Spinal cord (tissue), 9 donors: ENCODE measurements at regions not wholly inside any gene's neighbourhood (a gene's known extent, or its start where the extent isn't known, plus 50 kb on each side); places are given as distances from the start of the nearest gene placed in this dataset.

ENCODE experiments used
- DNase-seq, 6 donors: peaks; one replicate each; pipeline versions ENCODE4 v3.0.0 to v3.0.0-alpha.2; 2013 to 2015; ENCODE audit warnings: low spot score in 6 of 6, low read depth in 4 of 6
- H3K27ac ChIP-seq: one replicate; pipeline ENCODE4 v1.5.1; 2013; ENCODE audit warnings: low read depth, low read length, control low read depth
- H3K27me3 ChIP-seq: one replicate; pipeline ENCODE4 v1.6.1; 2013; ENCODE audit warnings: low read length; ENCODE audit not compliant: control insufficient read depth, insufficient read depth
- H3K36me3 ChIP-seq: one replicate; pipeline ENCODE4 v1.6.1; 2013; ENCODE audit warnings: low read length; ENCODE audit not compliant: control insufficient read depth, insufficient read depth
- H3K4me1 ChIP-seq: one replicate; pipeline ENCODE4 v1.6.1; 2013; ENCODE audit warnings: low read length; ENCODE audit not compliant: control insufficient read depth, insufficient read depth
- H3K4me3 ChIP-seq: one replicate; pipeline ENCODE4 v1.5.1; 2013; ENCODE audit warnings: low read depth, low read length, control low read depth
- H3K9me3 ChIP-seq: one replicate; pipeline ENCODE4 v1.6.1; 2013; ENCODE audit warnings: low read length; ENCODE audit not compliant: control insufficient read depth, insufficient read depth
- WGBS: methylation state at CpG from one replicate; pipeline ENCODE4 v1.1.5; 2013; ENCODE audit warnings: missing lambda C conversion rate; ENCODE audit not compliant: insufficient coverage; 5-methylcytosine and 5-hydroxymethylcytosine counted together
- donor health status: healthy.

DNA sequence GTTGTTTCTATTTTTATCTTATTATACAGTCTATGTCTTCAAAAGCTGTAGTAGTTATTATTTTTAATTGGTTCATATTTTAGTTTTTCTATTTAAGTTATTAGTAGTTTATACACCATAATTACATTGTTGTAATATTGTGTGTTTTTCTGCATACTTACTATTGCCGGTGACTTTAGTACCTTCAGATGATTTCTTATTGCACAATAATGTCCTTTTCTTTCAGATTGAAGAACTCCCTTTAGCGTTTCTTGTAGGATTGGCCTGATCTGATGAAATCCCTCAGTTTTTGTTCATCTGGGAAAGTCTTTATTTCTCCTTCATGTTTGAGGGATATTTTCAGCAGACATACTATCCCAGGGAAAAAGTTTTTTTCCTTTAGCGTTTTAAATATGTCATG is 74.3 kb upstream of the CREB5 start:
- Histone ChIP-seq H3K27me3 (no peaks in the 10 kb centered on the region), H3K4me3 (no peak overlapping the region), H3K27ac (no peak overlapping the region), H3K9me3 (no peaks in the 10 kb centered on the region), H3K36me3 (no peaks in the 10 kb centered on the region), H3K4me1 (no peaks in the 10 kb centered on the region)
- DNase-seq: no peak
- WGBS: no CpG with 5 or more reads among the region's 3 CpGs

- no CpG with 5 or more reads among the region's 1 CpG for WGBS
Observed at GRCh38 chr7:28343462-28343861, 68.9 kb upstream of the CREB5 start.

DNA sequence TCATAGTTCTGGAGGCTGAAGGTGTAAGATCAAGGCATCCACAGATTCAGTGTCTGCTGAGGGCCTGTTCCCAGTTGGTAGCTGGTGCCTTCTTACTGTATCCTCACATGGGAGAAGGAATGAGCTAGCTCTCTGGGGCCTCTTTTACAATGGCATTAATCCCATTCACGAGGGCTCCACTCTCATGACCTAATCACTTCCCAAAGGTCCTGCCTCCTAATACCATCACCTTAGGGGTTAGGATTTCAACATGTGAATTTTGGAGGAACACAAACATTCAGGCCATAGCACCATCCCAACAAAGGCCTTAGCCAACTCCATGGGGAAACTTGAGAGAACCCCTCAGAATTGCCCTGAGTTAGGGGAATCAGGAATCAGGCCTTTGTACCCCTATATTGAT is 66.1 kb upstream of the CREB5 start:
- WGBS: no CpG with 5 or more reads among the region's 1 CpG
- H3K36me3 ChIP-seq: no peaks in the 10 kb centered on the region
- H3K27ac ChIP-seq: no peak overlapping the region
- H3K9me3 ChIP-seq: no peaks in the 10 kb centered on the region
- no peak for DNase-seq
- no peaks in the 10 kb centered on the region for H3K27me3 ChIP-seq
- no peaks in the 10 kb centered on the region for H3K4me1 ChIP-seq
- H3K4me3 ChIP-seq: no peak overlapping the region

More at GRCh38 chr7:28343462-28343861, 68.9 kb upstream of the CREB5 start:
- no peak overlapping the region for H3K4me3 ChIP-seq
- no peak for DNase-seq
- no peaks in the 10 kb centered on the region for H3K27me3 ChIP-seq
- H3K36me3 ChIP-seq: no peaks in the 10 kb centered on the region
- no peak overlapping the region for H3K27ac ChIP-seq
- H3K9me3 ChIP-seq: no peaks in the 10 kb centered on the region
- no peaks in the 10 kb centered on the region for H3K4me1 ChIP-seq

- no CpG with 5 or more reads among the region's 3 CpGs for WGBS
- no peak overlapping the region for H3K27ac ChIP-seq
- no peaks in the 10 kb centered on the region for H3K36me3 ChIP-seq
- H3K4me1 ChIP-seq: no peaks in the 10 kb centered on the region
- no peak overlapping the region for H3K4me3 ChIP-seq
- no peak for DNase-seq
- H3K9me3 ChIP-seq: no peaks in the 10 kb centered on the region
- no peaks in the 10 kb centered on the region for H3K27me3 ChIP-seq
Observed at GRCh38 chr7:28346676-28347363, 65.5 kb upstream of the CREB5 start.

DNA sequence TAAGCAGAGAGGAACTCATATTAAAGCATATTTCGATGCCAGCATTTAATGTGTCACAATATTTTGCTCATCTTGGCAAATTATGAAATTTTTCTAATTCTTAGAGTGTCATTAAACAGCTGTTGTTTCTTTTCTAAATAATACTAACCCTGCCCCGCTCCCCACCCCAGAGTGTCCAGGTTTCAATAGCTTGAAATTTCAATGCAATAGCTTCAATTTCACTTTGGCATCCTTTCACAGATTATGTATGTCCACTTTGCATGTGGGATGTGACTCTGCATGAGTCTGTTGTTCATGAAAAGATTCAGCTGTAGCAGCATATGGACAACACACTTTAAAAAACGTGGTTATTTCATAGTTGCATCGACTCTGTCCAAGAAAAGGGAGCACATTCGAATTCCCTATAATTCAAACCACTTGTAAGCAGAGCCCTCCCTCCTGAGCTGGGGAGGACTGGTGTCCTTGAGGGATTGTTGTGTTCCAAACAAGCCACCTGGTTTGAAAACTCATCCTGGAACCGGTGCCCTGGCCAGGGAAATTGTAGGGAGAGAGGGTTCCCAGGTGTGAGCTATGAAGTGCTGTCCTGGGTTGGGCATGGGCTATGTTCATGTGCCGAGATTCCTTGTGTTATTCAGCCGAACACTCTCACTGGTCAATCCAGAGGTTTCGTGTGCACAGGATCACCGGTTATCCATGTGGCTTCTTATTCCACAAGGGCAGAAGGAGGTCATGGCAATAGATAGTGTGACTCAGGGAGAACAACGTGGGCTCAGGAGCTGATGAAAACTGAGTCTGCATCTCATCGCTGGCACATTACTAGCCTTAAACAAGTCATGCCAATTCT is 64.6 kb upstream of the CREB5 start:
- Histone ChIP-seq H3K4me1 (no peaks in the 10 kb centered on the region), H3K4me3 (no peak overlapping the region), H3K9me3 (no peaks in the 10 kb centered on the region), H3K36me3 (no peaks in the 10 kb centered on the region), H3K27ac (no peak overlapping the region), H3K27me3 (no peaks in the 10 kb centered on the region)
- DNase-seq: peak in 1 of 6 donors; percentile 83
- 93% methylated on average over 6 of the region's 12 CpGs for WGBS

GRCh38 chr7:28348636-28349035 is 63.7 kb upstream of the CREB5 start:
- Histone ChIP-seq H3K27me3 (no peaks in the 10 kb centered on the region), H3K9me3 (no peaks in the 10 kb centered on the region), H3K27ac (no peak overlapping the region), H3K4me1 (no peaks in the 10 kb centered on the region), H3K4me3 (no peak overlapping the region), H3K36me3 (no peaks in the 10 kb centered on the region)
- 62% methylated on average over 4 of the region's 5 CpGs for WGBS
- DNase-seq: peak in 2 of 6 donors; percentile 43 to 69

DNA sequence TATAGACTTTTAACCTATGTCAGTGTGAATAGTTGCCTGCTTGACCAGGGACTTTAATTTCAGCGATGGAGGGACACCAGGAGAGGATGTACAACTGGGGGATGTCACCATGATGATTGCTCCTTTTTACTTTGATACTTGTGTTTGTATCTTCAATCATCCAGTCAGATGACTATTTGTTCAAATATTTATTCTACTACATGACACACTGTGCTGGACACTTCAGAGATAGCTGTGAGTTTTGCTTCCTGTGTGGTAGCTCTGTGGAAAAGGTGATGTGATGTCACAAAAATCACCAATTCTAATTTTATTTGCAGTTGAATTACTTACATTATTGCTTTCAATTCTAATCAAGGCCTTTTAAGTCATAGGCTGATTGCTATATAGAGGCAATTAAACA is 62.7 kb upstream of the CREB5 start:
- DNase-seq: no peak
- Histone ChIP-seq H3K4me3 (no peak overlapping the region), H3K36me3 (no peaks in the 10 kb centered on the region), H3K4me1 (no peaks in the 10 kb centered on the region), H3K27me3 (no peaks in the 10 kb centered on the region), H3K27ac (no peak overlapping the region), H3K9me3 (no peaks in the 10 kb centered on the region)
- WGBS: no CpG with 5 or more reads among the region's 1 CpG

DNA sequence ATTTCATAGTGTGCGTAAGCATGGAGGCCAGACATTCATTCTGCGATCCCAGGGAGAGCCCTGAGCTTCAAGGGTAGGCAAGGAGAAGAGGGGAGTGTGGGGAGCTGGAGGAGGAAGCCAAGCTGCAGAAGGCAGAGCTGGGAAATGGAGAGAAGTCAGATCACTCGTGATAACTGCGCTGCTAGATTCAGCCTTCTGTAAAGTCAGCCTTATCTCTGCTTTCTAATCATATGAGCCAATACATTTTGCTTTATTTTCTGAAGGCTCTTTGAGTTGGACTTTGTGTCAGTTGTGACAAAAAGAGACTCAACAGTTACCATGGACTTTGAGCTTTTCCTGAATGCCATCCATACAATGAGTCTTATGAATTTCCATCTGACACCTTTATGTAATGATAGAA is 61.7 kb upstream of the CREB5 start:
- Histone ChIP-seq H3K4me3 (no peak overlapping the region), H3K27me3 (no peaks in the 10 kb centered on the region), H3K4me1 (no peaks in the 10 kb centered on the region), H3K27ac (no peak overlapping the region), H3K36me3 (no peaks in the 10 kb centered on the region), H3K9me3 (no peaks in the 10 kb centered on the region)
- WGBS: 92% methylated on average over 2 of the region's 4 CpGs
- no peak for DNase-seq

DNA sequence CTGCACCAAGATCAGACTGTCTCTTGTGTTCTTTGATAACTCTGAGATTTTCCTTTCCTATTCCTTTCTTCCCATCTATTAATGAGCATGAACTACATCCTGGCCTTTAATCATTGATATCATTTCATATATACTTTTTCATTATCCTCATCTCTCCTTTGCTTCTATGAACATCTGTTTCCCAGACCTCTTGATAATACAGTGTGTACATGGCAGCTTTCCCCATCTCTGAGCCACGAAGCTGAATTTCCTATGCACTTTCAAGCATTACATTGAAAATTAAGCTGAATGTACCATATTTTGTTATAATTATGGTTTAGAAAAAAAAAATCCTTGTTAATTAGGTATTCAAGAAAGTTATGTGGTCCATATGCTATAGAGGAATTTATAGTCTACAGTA is 60.9 kb upstream of the CREB5 start:
- Histone ChIP-seq H3K36me3 (no peaks in the 10 kb centered on the region), H3K4me1 (peaks cover under 1% of the 10 kb centered on the region), H3K27me3 (no peaks in the 10 kb centered on the region), H3K9me3 (no peaks in the 10 kb centered on the region), H3K27ac (no peak overlapping the region), H3K4me3 (no peak overlapping the region)
- WGBS: no CpG with 5 or more reads among the region's 1 CpG
- no peak for DNase-seq
